GM21619 (cell line): ENCODE measurements at regions not wholly inside any gene's neighbourhood (a gene's known extent, or its start where the extent isn't known, plus 50 kb on each side); places are given as distances from the start of the nearest gene placed in this dataset.
"Not testable (repeated sequence)": the region's sequence is repeated elsewhere in the genome, so short reads cannot be mapped to it uniquely, and the experiment has no call there.

Source experiments
- ATAC-seq: cut with Tn5 transposase; IDR thresholded peaks from one replicate; pipeline ENCODE4 v1.9.1; 2021; ENCODE audit not compliant: unreplicated experiment

GRCh38 chr5:28403846-28404245 is 1365.5 kb upstream of the CDH9 start:
- no peak for ATAC-seq

DNA sequence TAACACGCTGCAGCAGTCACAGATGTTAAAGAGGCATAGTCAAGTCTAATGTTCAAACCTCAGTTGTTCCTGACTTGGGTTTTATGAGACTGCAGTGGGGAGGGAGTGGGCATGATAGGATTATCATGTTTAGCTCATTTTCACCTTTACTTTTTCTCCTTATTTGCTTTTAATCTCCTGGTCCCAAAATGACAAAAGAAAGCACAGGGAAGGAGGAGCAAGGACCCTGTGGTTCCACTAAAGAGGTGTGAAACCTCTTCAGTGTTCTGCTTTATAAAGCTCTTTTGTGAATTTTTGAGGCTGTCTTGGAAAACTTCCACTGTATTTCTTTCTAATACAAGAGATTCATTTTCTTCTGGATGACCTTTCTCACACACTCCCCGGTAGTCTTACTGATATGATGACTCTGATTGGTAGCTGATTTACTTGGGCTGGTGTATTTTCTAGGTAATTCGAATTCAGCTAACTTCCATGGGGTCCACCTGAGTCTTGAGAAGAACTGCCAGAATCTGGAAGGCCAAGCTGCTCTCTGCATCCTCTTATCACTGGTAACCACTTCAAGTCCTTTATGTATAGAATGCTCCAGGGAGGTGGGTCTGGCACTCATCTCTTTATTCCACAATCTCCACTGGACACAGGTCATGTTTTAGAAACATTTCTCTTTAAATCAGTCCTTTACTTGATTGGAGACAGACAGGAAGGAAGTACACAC is 1364.4 kb upstream of the CDH9 start:
- ATAC-seq: no peak

GRCh38 chr5:28400076-28400475 is 1361.7 kb upstream of the CDH9 start:
- no peak for ATAC-seq

GRCh38 chr5:28399211-28399610 is 1360.8 kb upstream of the CDH9 start:
- no peak for ATAC-seq

- ATAC-seq: no peak
Observed at GRCh38 chr5:28398185-28398584, 1359.8 kb upstream of the CDH9 start.

GRCh38 chr5:28397502-28397941 is 1359.1 kb upstream of the CDH9 start:
- ATAC-seq: no peak

- ATAC-seq: no peak
Observed at GRCh38 chr5:28391277-28391676, 1352.9 kb upstream of the CDH9 start.

DNA sequence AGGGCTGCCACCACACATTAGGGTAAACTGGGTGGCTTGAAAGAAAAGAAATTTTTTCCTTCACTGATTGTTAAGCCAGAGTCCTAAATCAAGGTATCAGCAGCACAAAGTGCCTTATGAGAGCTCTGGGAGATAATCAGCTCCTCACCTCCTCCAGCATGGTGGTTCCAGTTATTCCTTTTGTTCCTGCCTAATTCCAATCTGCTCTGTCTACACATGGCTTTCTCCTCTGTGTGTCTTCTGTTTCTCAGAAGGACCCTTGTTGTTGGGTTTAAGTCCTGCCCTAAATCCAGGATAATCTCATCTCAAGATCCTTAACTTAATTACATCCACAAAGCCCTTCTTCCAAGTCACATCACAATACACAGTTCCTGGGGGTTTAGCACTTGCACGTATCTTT is 1352.0 kb upstream of the CDH9 start:
- no peak for ATAC-seq

- not testable (repeated sequence) for ATAC-seq
Observed at GRCh38 chr5:28389727-28390126, 1351.3 kb upstream of the CDH9 start.

DNA sequence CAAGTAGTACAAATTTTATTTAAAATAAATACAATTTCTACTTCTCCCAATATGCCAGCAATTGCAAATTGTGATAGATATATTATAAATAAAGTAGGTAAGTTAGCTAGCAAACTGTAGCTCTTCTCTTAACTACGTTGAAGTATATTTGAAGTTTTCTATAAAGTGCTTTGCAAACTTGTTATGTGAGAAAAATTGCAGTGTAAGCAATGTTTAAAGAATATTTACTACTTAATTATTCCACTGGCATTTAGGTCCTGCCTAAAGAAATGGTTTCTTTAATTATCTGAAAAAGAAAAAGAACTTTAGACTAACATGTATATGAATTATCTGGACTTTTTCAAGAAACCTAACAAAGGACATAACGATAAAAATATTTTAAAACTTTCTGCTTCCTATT is 1350.0 kb upstream of the CDH9 start:
- no peak for ATAC-seq

DNA sequence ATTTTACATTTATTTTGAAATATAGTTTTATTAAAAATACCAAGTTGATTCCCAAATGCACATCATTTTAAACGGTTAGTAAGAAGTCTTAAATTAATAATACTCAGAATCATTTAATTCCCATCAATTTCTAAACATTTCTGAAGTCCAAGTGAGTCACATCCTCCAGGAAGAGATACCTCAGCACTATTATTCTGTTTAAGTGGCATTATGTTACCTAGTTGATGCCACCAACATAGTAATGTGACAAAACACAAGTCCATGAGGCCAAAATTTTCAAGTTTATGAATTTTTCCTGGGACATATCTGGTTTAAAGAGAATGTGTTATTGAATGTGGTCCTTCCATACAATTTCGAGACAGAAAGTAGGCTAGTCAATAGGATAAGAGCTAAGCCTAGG is 1348.3 kb upstream of the CDH9 start:
- ATAC-seq: no peak

- no peak for ATAC-seq
Observed at GRCh38 chr5:28380167-28380566, 1341.8 kb upstream of the CDH9 start.

GRCh38 chr5:28374492-28374967 is 1336.1 kb upstream of the CDH9 start:
- no peak for ATAC-seq

DNA sequence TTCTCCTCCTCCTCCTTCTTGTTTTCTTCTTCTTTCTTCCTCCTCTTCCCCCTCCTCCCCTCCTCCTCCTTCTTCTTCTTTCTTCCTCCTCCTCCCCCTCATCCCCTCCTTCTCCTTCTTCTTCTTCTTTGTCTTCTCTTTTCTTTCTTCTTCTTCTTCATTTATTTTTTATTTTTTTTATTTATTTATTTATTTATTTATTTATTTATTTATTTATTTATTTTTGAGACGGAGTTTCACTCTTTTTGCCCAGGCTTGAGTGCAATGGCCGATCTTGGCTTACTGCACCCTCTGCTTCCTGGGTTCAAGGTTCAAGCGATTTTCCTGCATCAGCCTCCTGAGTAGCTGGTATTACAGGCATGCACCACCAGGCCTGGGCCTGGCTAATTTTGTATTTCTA is 1332.5 kb upstream of the CDH9 start:
- ATAC-seq: no peak

- ATAC-seq: no peak
Observed at GRCh38 chr5:28369418-28369817, 1331.0 kb upstream of the CDH9 start.

DNA sequence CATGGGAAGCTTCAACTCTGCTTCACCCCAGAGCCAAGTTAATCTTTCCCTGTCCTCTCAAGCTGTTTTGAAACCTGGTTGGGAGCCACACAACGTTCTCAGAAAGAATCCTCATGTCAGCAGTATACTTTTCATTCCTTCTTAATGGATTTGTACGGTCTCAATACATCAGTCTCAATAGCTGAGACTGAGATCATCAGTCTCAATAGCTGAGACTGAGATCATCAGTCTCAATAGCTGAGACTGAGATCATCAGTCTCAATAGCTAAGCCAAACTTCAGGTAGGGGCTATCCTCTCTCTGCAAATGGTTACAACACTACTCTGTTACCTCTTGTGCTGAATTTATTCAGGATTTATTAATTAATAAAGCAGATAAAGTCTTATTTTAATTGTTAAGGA is 1317.4 kb upstream of the CDH9 start:
- no peak for ATAC-seq

DNA sequence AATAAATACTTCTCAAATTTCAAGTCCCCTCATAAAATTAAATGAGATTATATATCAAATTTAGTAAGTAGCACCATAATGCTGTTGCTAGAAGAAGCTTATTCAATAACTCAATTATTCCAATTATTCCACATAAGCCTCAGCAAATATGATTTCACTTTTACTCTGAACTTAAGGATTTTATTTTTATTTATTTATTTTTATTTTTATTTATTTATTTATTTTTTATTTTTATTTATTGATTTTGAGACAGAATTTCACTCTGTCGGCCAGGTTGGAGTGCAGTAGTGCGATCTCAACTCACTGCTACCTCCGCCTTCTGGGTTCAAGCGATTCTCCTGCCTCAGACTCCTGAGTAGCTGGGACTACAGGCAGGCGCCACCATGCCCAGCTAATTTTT is 1308.3 kb upstream of the CDH9 start:
- ATAC-seq: no peak

DNA sequence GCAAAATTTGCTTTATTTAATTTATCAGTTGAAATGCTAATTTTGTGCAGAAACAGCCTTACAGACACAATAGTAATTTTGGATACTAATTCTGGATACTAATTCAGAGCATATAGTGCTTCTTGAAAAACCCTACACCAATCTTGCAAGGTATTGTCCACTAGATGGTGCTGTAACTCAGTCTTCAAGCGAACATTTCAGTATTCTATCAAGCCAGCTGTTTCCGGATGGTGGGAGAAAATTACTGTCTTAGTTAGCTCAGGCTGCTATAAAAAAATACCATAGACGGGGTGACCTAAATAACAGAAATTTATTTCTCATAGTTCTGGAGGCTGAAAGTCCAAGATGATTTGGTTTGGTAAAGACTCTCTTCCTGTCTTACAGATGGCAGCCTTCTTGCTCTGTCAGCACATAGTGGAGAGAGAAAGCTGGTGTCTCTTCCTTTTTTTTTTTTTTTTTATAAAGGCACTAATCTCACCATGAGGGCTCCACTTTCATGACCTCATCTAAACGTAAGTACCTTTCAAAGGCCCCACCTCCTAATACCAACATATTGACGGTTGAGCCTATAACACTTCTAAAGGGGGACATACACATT is 1306.5 kb upstream of the CDH9 start:
- no peak for ATAC-seq

- no peak for ATAC-seq
Observed at GRCh38 chr5:28329176-28329575, 1290.8 kb upstream of the CDH9 start.

DNA sequence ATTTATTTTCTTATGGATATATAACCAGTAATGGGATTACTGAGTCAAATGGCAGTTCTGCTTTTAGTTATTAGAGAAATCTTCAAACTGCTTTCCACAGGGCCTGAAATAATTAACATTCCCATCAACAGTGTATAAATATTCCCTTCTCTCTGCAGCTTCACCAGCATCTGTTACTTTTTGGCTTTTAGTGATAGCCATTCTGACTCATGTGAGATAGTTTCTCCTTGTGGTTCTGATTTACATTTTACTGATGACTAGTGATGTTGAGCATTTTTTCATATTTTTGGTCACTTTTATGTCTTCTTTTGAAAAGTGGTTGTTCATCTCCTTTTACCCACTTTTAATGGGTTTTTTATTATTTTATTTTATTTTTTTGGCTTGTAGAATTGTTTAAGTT is 1290.3 kb upstream of the CDH9 start:
- no peak for ATAC-seq

GRCh38 chr5:28324174-28324573 is 1285.8 kb upstream of the CDH9 start:
- no peak for ATAC-seq

- ATAC-seq: no peak
Observed at GRCh38 chr5:28313953-28314352, 1275.6 kb upstream of the CDH9 start.
